ENCODE measurements at regions not wholly inside any gene's neighbourhood (a gene's known extent, or its start where the extent isn't known, plus 50 kb on each side); places are given as distances from the start of the nearest gene placed in this dataset.

- Histone ChIP-seq H3K27me3 (no peaks in the 10 kb centered on the region), H3K9me3 (no peaks in the 10 kb centered on the region), H3K27ac (no peak overlapping the region), H3K4me1 (ENCODE audit: insufficient read depth) (no peaks in the 10 kb centered on the region), H3K4me3 (no peak overlapping the region), H3K36me3 (no peaks in the 10 kb centered on the region)
- DNase-seq = no peak
- TF ChIP-seq EP300 (IDR thresholded peaks at IDR 0.05) (no peak), CTCF (IDR thresholded peaks at IDR 0.05) (no peak), POLR2A (IDR thresholded peaks at IDR 0.05) (no peak)
- intact Hi-C loops (cut with DNase I) = no loop called here
Observed at GRCh38 chr1:118828038-118828437, 160.1 kb downstream of the TBX15 start.

GRCh38 chr1:118827636-118828035 is 160.5 kb downstream of the TBX15 start:
- Histone ChIP-seq H3K27me3 (no peaks in the 10 kb centered on the region), H3K4me1 (ENCODE audit: insufficient read depth) (no peaks in the 10 kb centered on the region), H3K4me3 (no peak overlapping the region), H3K27ac (no peak overlapping the region), H3K9me3 (no peaks in the 10 kb centered on the region), H3K36me3 (no peaks in the 10 kb centered on the region)
- DNase-seq = no peak
- intact Hi-C loops (cut with DNase I) = no loop called here
- WGBS, 3 donors = 9 to 20% (median 10%) methylated on average over 1 of the region's 1 CpG
- TF ChIP-seq POLR2A (IDR thresholded peaks at IDR 0.05) (no peak), EP300 (IDR thresholded peaks at IDR 0.05) (no peak), CTCF (IDR thresholded peaks at IDR 0.05) (no peak)

GRCh38 chr1:118827207-118827606 is 160.9 kb downstream of the TBX15 start:
- Histone ChIP-seq H3K27me3 (no peaks in the 10 kb centered on the region), H3K9me3 (no peaks in the 10 kb centered on the region), H3K4me1 (ENCODE audit: insufficient read depth) (no peaks in the 10 kb centered on the region), H3K36me3 (no peaks in the 10 kb centered on the region), H3K27ac (no peak overlapping the region), H3K4me3 (no peak overlapping the region)
- intact Hi-C loops (cut with DNase I) = no loop called here
- DNase-seq = no peak
- no peak for TF ChIP-seq CTCF (IDR thresholded peaks at IDR 0.05)
- TF ChIP-seq EP300 (IDR thresholded peaks at IDR 0.05) = no peak
- no peak for TF ChIP-seq POLR2A (IDR thresholded peaks at IDR 0.05)
- 41 to 52% (median 47%) methylated on average over 3 of the region's 3 CpGs for WGBS, 3 donors

GRCh38 chr1:118826669-118827068 is 161.5 kb downstream of the TBX15 start:
- intact Hi-C loops (cut with DNase I) = no loop called here
- Histone ChIP-seq H3K9me3 (no peaks in the 10 kb centered on the region), H3K27ac (no peak overlapping the region), H3K4me3 (no peak overlapping the region), H3K36me3 (no peaks in the 10 kb centered on the region), H3K4me1 (ENCODE audit: insufficient read depth) (no peaks in the 10 kb centered on the region), H3K27me3 (no peaks in the 10 kb centered on the region)
- WGBS, 3 donors = 73 to 74% (median 74%) methylated on average over 3 of the region's 3 CpGs
- no peak for TF ChIP-seq CTCF (IDR thresholded peaks at IDR 0.05)
- no peak for TF ChIP-seq POLR2A (IDR thresholded peaks at IDR 0.05)
- TF ChIP-seq EP300 (IDR thresholded peaks at IDR 0.05) = no peak
- no peak for DNase-seq

- H3K4me1 ChIP-seq (ENCODE audit: insufficient read depth) = no peaks in the 10 kb centered on the region
- no peak overlapping the region for H3K27ac ChIP-seq
- H3K4me3 ChIP-seq = no peak overlapping the region
- TF ChIP-seq CTCF (IDR thresholded peaks at IDR 0.05) (no peak), EP300 (IDR thresholded peaks at IDR 0.05) (no peak), POLR2A (IDR thresholded peaks at IDR 0.05) (no peak)
- no peak for DNase-seq
- intact Hi-C loops (cut with DNase I) = no loop called here
- no peaks in the 10 kb centered on the region for H3K36me3 ChIP-seq
- no peaks in the 10 kb centered on the region for H3K27me3 ChIP-seq
- no peaks in the 10 kb centered on the region for H3K9me3 ChIP-seq
Observed at GRCh38 chr1:118825619-118826018, 162.5 kb downstream of the TBX15 start.

All from ovary (tissue), 7 donors.